KOPT-K1 (cell line): ENCODE measurements at regions not wholly inside any gene's neighbourhood (a gene's known extent, or its start where the extent isn't known, plus 50 kb on each side); places are given as distances from the start of the nearest gene placed in this dataset.
A peak's percentile ranks its signal among the peaks of the same experiment; 100 is the strongest.

Experiments used
- H3K27ac ChIP-seq: fragments of 200-600 bp; sonication (generic); 2 replicates; pipeline ENCODE4 v1.5.1; 2016; ENCODE audit warnings: antibody characterized with exemption, mild to moderate bottlenecking, low read depth, low read length; ENCODE audit not compliant: poor library complexity, severe bottlenecking
- H3K36me3 ChIP-seq: fragments of 200-600 bp; sonication (generic); 2 replicates; pipeline ENCODE4 v1.5.1; 2017; ENCODE audit warnings: antibody characterized with exemption, mild to moderate bottlenecking, low read length, moderate library complexity; ENCODE audit not compliant: insufficient read depth
- H3K9me3 ChIP-seq: fragments of 200-600 bp; sonication (generic); 2 replicates; pipeline ENCODE4 v1.5.1; 2017; ENCODE audit warnings: antibody characterized with exemption, low read length, mild to moderate bottlenecking; ENCODE audit not compliant: insufficient read depth, poor library complexity, severe bottlenecking

GRCh38 chr20:53757472-53757913, 163.9 kb upstream of the ZNF217 start:
- Histone ChIP-seq H3K36me3 (no peaks in the 10 kb centered on the region), H3K27ac (no peak overlapping the region)

GRCh38 chr20:53755733-53756531, 162.3 kb upstream of the ZNF217 start:
- Histone ChIP-seq H3K36me3 (no peaks in the 10 kb centered on the region), H3K27ac (peak overlapping the region; percentile 83), H3K9me3 (no peaks in the 10 kb centered on the region)

More at GRCh38 chr20:53757472-53757913, 163.9 kb upstream of the ZNF217 start:
- no peaks in the 10 kb centered on the region for H3K9me3 ChIP-seq

GRCh38 chr20:53753880-53754459, 160.3 kb upstream of the ZNF217 start:
- Histone ChIP-seq H3K27ac (peak overlapping the region; percentile 83), H3K9me3 (no peaks in the 10 kb centered on the region), H3K36me3 (no peaks in the 10 kb centered on the region)

- Histone ChIP-seq H3K27ac (peak overlapping the region; percentile 83), H3K9me3 (no peaks in the 10 kb centered on the region), H3K36me3 (no peaks in the 10 kb centered on the region)
Observed at GRCh38 chr20:53752971-53753879, 159.6 kb upstream of the ZNF217 start.

GRCh38 chr20:53752583-53752970, 158.9 kb upstream of the ZNF217 start:
- Histone ChIP-seq H3K36me3 (no peaks in the 10 kb centered on the region), H3K9me3 (no peaks in the 10 kb centered on the region), H3K27ac (peak overlapping the region; percentile 83)

GRCh38 chr20:53751620-53752318, 158.1 kb upstream of the ZNF217 start:
- no peaks in the 10 kb centered on the region for H3K9me3 ChIP-seq
- peak overlapping the region; percentile 83 for H3K27ac ChIP-seq
- H3K36me3 ChIP-seq = no peaks in the 10 kb centered on the region

GRCh38 chr20:53750827-53751619, 157.4 kb upstream of the ZNF217 start:
- Histone ChIP-seq H3K36me3 (no peaks in the 10 kb centered on the region), H3K9me3 (no peaks in the 10 kb centered on the region), H3K27ac (peak overlapping the region; percentile 83)

- no peaks in the 10 kb centered on the region for H3K36me3 ChIP-seq
- H3K27ac ChIP-seq = no peak overlapping the region
- H3K9me3 ChIP-seq = no peaks in the 10 kb centered on the region
Observed at GRCh38 chr20:53749499-53749898, 155.9 kb upstream of the ZNF217 start.

- Histone ChIP-seq H3K27ac (no peak overlapping the region), H3K36me3 (no peaks in the 10 kb centered on the region), H3K9me3 (no peaks in the 10 kb centered on the region)
Observed at GRCh38 chr20:53748821-53749421, 155.3 kb upstream of the ZNF217 start.

- Histone ChIP-seq H3K36me3 (no peaks in the 10 kb centered on the region), H3K27ac (no peak overlapping the region), H3K9me3 (no peaks in the 10 kb centered on the region)
Observed at GRCh38 chr20:53748176-53748575, 154.5 kb upstream of the ZNF217 start.

- Histone ChIP-seq H3K9me3 (no peaks in the 10 kb centered on the region), H3K36me3 (no peaks in the 10 kb centered on the region), H3K27ac (no peak overlapping the region)
Observed at GRCh38 chr20:53743607-53744260, 150.1 kb upstream of the ZNF217 start.

GRCh38 chr20:53742685-53743081, 149.0 kb upstream of the ZNF217 start:
- no peaks in the 10 kb centered on the region for H3K9me3 ChIP-seq
- no peaks in the 10 kb centered on the region for H3K36me3 ChIP-seq
- no peak overlapping the region for H3K27ac ChIP-seq

- no peak overlapping the region for H3K27ac ChIP-seq
Observed at GRCh38 chr20:53741726-53742028, 148.0 kb upstream of the ZNF217 start.

More at GRCh38 chr20:53741726-53742028, 148.0 kb upstream of the ZNF217 start:
- Histone ChIP-seq H3K9me3 (no peaks in the 10 kb centered on the region), H3K36me3 (no peaks in the 10 kb centered on the region)
